ENCODE measurements at regions not wholly inside any gene's neighbourhood (a gene's known extent, or its start where the extent isn't known, plus 50 kb on each side); places are given as distances from the start of the nearest gene placed in this dataset.
A peak's percentile ranks its signal among the peaks of the same experiment; 100 is the strongest.

DNA sequence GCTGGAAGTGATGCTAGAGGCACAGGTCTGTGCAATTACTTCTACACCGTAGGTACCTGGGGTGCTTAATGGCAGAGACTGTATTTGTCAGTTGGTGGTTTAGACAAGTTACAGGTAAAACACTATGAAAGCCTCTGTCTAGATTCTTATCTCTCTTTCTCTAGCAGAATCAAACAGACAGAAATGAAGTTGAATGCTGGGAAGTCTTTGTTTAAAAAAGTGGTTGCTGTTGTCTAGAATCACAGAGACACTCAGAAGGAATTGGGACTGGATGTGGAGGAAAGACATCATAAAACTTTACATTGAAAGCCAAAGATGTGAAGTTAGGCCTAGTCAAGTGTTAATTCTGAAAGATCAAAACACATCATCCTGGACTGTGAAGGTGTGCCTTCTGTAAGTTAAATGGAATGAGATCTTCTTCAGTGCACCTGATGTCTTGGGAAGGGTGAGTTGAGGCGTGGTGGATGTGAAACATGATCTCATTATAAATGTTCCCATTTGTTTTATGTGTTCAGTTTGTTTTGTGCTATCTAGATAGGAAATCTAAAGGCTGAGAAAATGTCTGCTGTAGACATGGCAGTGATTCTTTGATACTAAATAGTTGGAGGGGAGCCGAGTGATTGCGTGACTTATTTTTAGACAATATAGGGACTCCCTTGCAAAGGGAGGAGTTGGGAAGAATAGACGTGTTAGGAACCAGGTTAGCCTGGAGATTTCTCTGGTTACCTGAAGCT is 290.2 kb downstream of the SOX4 start:
- no peaks in the 10 kb centered on the region for H3K27me3 ChIP-seq
- H3K27ac ChIP-seq (replicated peaks in 1 of 4), result no peak overlapping the region
- peaks cover 20 to 47% (median 39%) of the 10 kb centered on the region in 4 donors for H3K4me1 ChIP-seq
- H3K4me3 ChIP-seq, result no peak overlapping the region
- intact Hi-C loops (cut with DNase I), result no loop called here
- 88% methylated on average over 5 of the region's 5 CpGs for WGBS
- H3K9me3 ChIP-seq, result no peaks in the 10 kb centered on the region
- DNase-seq (ENCODE audit: extremely low spot score), result no peak
- TF ChIP-seq POLR2A (IDR thresholded peaks at IDR 0.05; ENCODE audit: low read depth) (no peak), EP300 (IDR thresholded peaks at IDR 0.05) (no peak), CTCF (IDR thresholded peaks at IDR 0.05) (no peak), POLR2AphosphoS5 (IDR thresholded peaks at IDR 0.05) (no peak)
- no peaks in the 10 kb centered on the region for H3K36me3 ChIP-seq

GRCh38 chr6:21885111-21885510 is 291.6 kb downstream of the SOX4 start:
- DNase-seq (ENCODE audit: extremely low spot score), result no peak
- H3K27me3 ChIP-seq, result no peaks in the 10 kb centered on the region
- TF ChIP-seq CTCF (IDR thresholded peaks at IDR 0.05) (no peak), POLR2AphosphoS5 (IDR thresholded peaks at IDR 0.05) (no peak)
- 43% methylated on average over 1 of the region's 1 CpG for WGBS
- peak overlapping the region; percentile 42 to 69 (median 64) for H3K27ac ChIP-seq (replicated peaks in 1 of 4)
- H3K9me3 ChIP-seq, result no peaks in the 10 kb centered on the region
- H3K4me3 ChIP-seq, result peak overlapping the region in 1 of 4 donors; percentile 12
- no peaks in the 10 kb centered on the region for H3K36me3 ChIP-seq
- H3K4me1 ChIP-seq, result peaks cover 20 to 47% (median 39%) of the 10 kb centered on the region in 4 donors
- intact Hi-C loops (cut with DNase I), result no loop called here

GRCh38 chr6:21885532-21886114 is 292.1 kb downstream of the SOX4 start:
- Histone ChIP-seq H3K36me3 (no peaks in the 10 kb centered on the region), H3K27ac (replicated peaks in 1 of 4) (peak overlapping the region; percentile 42 to 69 (median 64)), H3K4me3 (peak overlapping the region in 1 of 4 donors; percentile 12), H3K9me3 (no peaks in the 10 kb centered on the region), H3K4me1 (peaks cover 20 to 47% (median 39%) of the 10 kb centered on the region in 4 donors), H3K27me3 (no peaks in the 10 kb centered on the region)
- intact Hi-C loops (cut with DNase I), result no loop called here
- DNase-seq (ENCODE audit: extremely low spot score), result no peak
- TF ChIP-seq POLR2AphosphoS5 (IDR thresholded peaks at IDR 0.05), result peak in 1 of 2 donors; percentile 10
- TF ChIP-seq CTCF (IDR thresholded peaks at IDR 0.05), result no peak
- TF ChIP-seq EP300 (IDR thresholded peaks at IDR 0.05), result no peak
- 44% methylated on average over 7 of the region's 7 CpGs for WGBS

DNA sequence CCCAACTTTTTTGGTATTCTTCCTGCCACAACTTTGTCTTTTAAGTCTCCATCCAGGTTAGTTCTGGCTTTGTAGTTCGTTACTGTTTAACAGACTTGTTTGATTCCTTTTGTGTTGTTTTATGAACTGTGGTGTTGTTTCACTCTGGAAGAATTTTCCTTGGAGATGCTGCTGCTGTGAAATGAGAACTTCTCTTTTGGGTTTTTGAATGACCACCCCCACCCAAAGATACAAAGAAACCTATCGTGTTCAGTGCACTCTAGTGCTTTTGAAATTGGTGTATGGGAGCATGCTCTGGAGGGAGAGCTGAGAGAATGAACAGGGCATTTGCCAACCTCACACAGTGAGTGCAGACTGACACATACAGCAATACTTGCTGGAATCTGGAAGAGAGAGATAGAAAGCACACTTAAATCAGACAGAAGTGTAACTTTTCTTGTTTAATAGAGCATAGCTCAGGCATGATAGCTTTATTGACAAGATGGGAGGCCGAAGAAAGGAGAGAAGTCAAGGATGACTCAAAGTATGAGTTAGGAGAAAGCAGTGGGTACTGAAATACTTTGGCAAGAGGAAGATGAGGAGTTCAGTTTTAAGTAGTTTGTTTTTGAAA is 293.1 kb downstream of the SOX4 start:
- Histone ChIP-seq H3K4me3 (no peak overlapping the region), H3K27me3 (no peaks in the 10 kb centered on the region), H3K36me3 (no peaks in the 10 kb centered on the region), H3K9me3 (no peaks in the 10 kb centered on the region), H3K27ac (replicated peaks in 1 of 4) (peak overlapping the region; percentile 62 to 69 (median 66)), H3K4me1 (peaks cover 20 to 47% (median 39%) of the 10 kb centered on the region in 4 donors)
- no peak for DNase-seq (ENCODE audit: extremely low spot score)
- TF ChIP-seq EP300 (IDR thresholded peaks at IDR 0.05) (no peak), POLR2A (IDR thresholded peaks at IDR 0.05; ENCODE audit: low read depth) (no peak), POLR2AphosphoS5 (IDR thresholded peaks at IDR 0.05) (no peak), CTCF (IDR thresholded peaks at IDR 0.05) (no peak)
- 69% methylated on average over 3 of the region's 3 CpGs for WGBS
- intact Hi-C loops (cut with DNase I), result no loop called here

All from esophagus muscularis mucosa (tissue), 4 donors.